Neural progenitor cell (in vitro differentiated cells): ENCODE measurements at regions not wholly inside any gene's neighbourhood (a gene's known extent, or its start where the extent isn't known, plus 50 kb on each side); places are given as distances from the start of the nearest gene placed in this dataset.

ENCODE experiments used
- CTCF ChIP-seq: fragments of 200-600 bp; sonication (generic); IDR thresholded peaks from 2 replicates; pipeline ENCODE4 v1.5.1; 2017; ENCODE audit warnings: antibody characterized with exemption, mild to moderate bottlenecking
- EZH2 ChIP-seq: fragments of 200-600 bp; sonication (generic); IDR thresholded peaks from 2 replicates; pipeline ENCODE4 v1.6.1; 2017; ENCODE audit warnings: antibody characterized with exemption, mild to moderate bottlenecking, moderate library complexity
- EZH2phosphoT487 ChIP-seq: fragments of 200-600 bp; sonication (generic); IDR thresholded peaks from 2 replicates; pipeline ENCODE4 v1.6.1; 2017; ENCODE audit warnings: antibody characterized with exemption

DNA sequence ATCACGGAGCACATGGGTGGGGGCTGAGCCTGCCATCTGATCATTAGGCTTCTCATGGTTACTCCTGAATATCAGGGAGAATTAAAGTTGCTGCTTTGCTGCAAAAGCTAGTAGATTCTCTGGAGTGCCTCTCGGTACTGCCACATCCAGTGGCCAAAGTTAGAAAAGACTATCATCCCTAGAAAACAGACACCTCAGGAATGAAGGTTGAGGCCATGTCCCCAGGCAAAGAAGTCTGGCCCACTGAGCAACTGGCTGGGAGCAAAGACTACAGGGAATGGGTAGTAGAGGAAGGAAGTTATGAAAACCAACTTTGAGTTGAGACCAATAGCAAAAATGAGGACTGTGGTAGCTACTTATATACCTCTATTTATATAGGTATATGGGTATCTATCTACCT is 258.7 kb downstream of the EFCAB11 start:
- TF ChIP-seq CTCF (no peak), EZH2 (no peak), EZH2phosphoT487 (no peak)
